SKM-1 treated with dmso at 0.1 percent for 144 hours (cell line): ENCODE measurements at regions not wholly inside any gene's neighbourhood (a gene's known extent, or its start where the extent isn't known, plus 50 kb on each side); places are given as distances from the start of the nearest gene placed in this dataset.

ENCODE experiments used
- DNase-seq: peaks from one replicate; lab custom pipeline; 2025; ENCODE audit not compliant: unreplicated experiment; lab: John Stamatoyannopoulos, UW

GRCh38 chr1:87603626-87604025, 274.9 kb downstream of the LMO4 start:
- no peak for DNase-seq

GRCh38 chr1:87612956-87613355, 284.3 kb downstream of the LMO4 start:
- no peak for DNase-seq

- no peak for DNase-seq
Measured at GRCh38 chr1:87615491-87615890, 286.8 kb downstream of the LMO4 start.

GRCh38 chr1:87615901-87616300, 287.2 kb downstream of the LMO4 start:
- DNase-seq, result no peak

GRCh38 chr1:87620807-87621206, 292.1 kb downstream of the LMO4 start:
- no peak for DNase-seq

GRCh38 chr1:87629673-87630072, 301.0 kb downstream of the LMO4 start:
- no peak for DNase-seq

- no peak for DNase-seq
Measured at GRCh38 chr1:87632232-87632631, 303.6 kb downstream of the LMO4 start.

GRCh38 chr1:87636198-87636892, 307.7 kb downstream of the LMO4 start:
- no peak for DNase-seq

- no peak for DNase-seq
Measured at GRCh38 chr1:87638636-87639035, 310.0 kb downstream of the LMO4 start.

GRCh38 chr1:87641996-87642395, 313.3 kb downstream of the LMO4 start:
- DNase-seq, result no peak

GRCh38 chr1:87642581-87643221, 314.0 kb downstream of the LMO4 start:
- no peak for DNase-seq

- no peak for DNase-seq
Measured at GRCh38 chr1:87644033-87644578, 315.4 kb downstream of the LMO4 start.

- no peak for DNase-seq
Measured at GRCh38 chr1:87644579-87645190, 316.0 kb downstream of the LMO4 start.

- no peak for DNase-seq
Measured at GRCh38 chr1:87647430-87648177, 318.9 kb downstream of the LMO4 start.

- DNase-seq, result no peak
Measured at GRCh38 chr1:87648323-87649119, 319.8 kb downstream of the LMO4 start.

GRCh38 chr1:87650306-87650705, 321.6 kb downstream of the LMO4 start:
- no peak for DNase-seq

GRCh38 chr1:87652176-87652575, 323.5 kb downstream of the LMO4 start:
- no peak for DNase-seq

- no peak for DNase-seq
Measured at GRCh38 chr1:87665151-87665550, 336.5 kb downstream of the LMO4 start.

GRCh38 chr1:87666681-87667080, 338.0 kb downstream of the LMO4 start:
- DNase-seq, result no peak

- DNase-seq, result no peak
Measured at GRCh38 chr1:87669674-87670073, 341.0 kb downstream of the LMO4 start.

- no peak for DNase-seq
Measured at GRCh38 chr1:87673309-87673708, 344.6 kb downstream of the LMO4 start.
